ENCODE measurements at regions not wholly inside any gene's neighbourhood (a gene's known extent, or its start where the extent isn't known, plus 50 kb on each side); places are given as distances from the start of the nearest gene placed in this dataset.
"Not testable (repeated sequence)": the region's sequence is repeated elsewhere in the genome, so short reads cannot be mapped to it uniquely, and the experiment has no call there.

DNA sequence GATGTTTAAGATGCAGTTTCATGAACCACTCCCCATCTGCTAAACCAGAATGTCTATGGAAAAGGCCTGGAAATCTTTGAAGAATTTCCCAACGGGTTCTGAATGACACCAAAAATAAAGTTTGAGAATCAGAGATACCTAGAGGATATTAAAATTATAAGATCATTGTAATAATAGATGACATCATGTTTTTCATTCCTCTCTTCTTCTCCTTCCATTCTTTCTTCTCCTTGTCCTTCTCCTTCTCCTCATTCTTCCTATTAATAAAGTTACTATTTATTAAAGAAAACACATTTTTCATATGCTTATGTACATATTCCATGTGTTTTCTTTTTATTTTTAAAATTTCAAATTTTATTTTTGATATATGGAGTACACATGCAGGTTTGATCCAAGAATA lies 1449.4 kb downstream of the LRFN5 start:
- no peak for DNase-seq (ENCODE audit: low spot score)

DNA sequence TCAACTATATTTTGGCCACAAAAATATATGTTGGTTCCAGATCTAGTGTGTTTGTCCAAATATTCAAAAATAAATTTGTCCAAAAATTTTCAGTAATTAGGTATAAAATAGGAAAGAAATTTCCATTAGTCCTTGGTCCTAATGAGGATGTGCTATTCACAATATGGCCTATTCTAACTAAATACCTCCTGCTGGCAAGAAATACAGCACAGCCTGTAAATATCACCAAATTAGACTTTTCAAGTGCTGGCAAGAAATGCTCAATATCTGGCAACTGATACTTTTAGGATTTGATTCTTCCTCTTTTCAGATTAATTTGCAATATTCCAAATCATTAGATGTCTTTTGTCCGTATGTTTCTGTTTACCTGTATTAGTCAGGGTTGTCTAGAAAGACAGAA lies 1446.2 kb downstream of the LRFN5 start:
- no peak for DNase-seq (ENCODE audit: low spot score)

- DNase-seq (ENCODE audit: low spot score): no peak
Measured at GRCh38 chr14:43043850-43044249, 1437.2 kb downstream of the LRFN5 start.

- DNase-seq (ENCODE audit: low spot score): no peak
Measured at GRCh38 chr14:43042408-43042807, 1435.7 kb downstream of the LRFN5 start.

DNA sequence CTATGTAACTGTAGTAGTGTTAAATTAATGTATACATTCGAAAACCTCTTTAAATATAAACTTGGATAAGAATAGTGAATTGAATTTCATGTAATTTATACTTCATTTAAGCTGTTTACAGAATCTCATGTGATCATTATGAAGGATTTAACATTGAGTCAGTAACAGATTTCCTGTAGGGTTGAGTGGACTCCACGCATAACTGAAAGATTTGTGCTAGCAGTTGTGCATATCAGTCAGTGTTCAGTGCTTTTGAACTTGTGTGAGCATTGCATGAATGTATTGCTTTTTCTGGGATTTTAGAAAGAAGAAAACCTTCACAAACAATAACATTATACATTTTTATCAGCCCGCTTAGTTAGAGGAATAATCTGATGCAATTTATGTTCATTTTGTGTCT lies 1435.3 kb downstream of the LRFN5 start:
- DNase-seq (ENCODE audit: low spot score): no peak

- DNase-seq (ENCODE audit: low spot score): no peak
Measured at GRCh38 chr14:43041207-43041606, 1434.5 kb downstream of the LRFN5 start.

- no peak for DNase-seq (ENCODE audit: low spot score)
Measured at GRCh38 chr14:43039881-43040280, 1433.2 kb downstream of the LRFN5 start.

DNA sequence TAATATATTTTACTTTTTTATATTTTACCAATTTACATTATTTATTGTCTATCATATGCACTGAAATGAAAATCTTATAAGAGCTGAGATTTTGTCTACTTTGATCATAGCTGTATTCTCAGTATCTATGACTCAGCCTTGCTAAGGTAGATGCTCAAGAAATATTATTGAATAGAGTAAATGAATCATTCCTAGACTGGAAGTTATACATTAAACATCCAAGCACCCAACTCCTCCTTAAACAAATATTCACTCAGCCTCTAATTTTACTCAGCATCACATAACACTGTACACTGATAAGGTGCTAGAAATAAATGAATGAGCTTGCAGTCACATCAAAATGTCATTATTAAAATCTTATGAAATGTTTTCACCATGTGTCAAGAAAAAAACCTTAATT lies 1424.9 kb downstream of the LRFN5 start:
- DNase-seq (ENCODE audit: low spot score): no peak

DNA sequence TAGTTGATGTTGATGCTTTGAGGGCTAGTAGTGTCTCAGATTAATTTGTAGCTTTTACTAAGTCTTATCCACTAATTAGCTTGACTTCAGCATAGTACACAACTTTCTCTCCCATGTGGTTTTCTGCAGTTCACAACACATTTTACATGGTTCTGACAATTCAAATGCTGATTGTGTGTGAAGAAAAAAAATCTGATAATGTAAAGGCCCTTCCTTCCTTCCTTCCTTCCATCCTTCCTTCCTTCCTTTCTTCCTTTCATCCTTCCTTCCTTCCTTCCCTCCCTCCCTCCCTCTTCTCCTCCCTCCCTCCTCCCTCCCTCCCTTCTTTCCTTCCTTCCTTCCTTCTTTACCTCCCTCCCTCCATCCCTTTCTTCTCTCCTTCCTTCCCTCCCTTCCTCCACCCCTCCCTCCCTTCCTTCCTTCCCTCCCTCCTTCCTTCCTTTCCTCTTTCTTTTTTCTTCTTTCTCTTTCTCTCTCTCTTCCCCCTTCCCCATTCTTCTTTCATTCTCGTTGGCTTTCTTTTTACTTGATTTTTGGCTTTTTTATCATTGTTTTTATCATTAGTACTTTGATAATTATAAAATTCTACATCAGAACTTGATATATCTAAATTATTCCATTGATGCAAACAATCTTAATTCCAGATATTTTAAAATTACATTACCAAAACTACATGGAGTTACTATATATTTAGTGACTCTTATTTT lies 1415.6 kb downstream of the LRFN5 start:
- no peak for DNase-seq (ENCODE audit: low spot score)

GRCh38 chr14:43019826-43020225 lies 1413.2 kb downstream of the LRFN5 start:
- DNase-seq (ENCODE audit: low spot score): no peak

- no peak for DNase-seq (ENCODE audit: low spot score)
Measured at GRCh38 chr14:43014338-43014737, 1407.7 kb downstream of the LRFN5 start.

- DNase-seq (ENCODE audit: low spot score): no peak
Measured at GRCh38 chr14:43012817-43013216, 1406.1 kb downstream of the LRFN5 start.

GRCh38 chr14:43005807-43006206 lies 1399.1 kb downstream of the LRFN5 start:
- DNase-seq (ENCODE audit: low spot score): no peak

- DNase-seq (ENCODE audit: low spot score): no peak
Measured at GRCh38 chr14:43003845-43004244, 1397.2 kb downstream of the LRFN5 start.

GRCh38 chr14:43001731-43002130 lies 1395.1 kb downstream of the LRFN5 start:
- no peak for DNase-seq (ENCODE audit: low spot score)

GRCh38 chr14:42994051-42994736 lies 1387.5 kb downstream of the LRFN5 start:
- no peak for DNase-seq (ENCODE audit: low spot score)

DNA sequence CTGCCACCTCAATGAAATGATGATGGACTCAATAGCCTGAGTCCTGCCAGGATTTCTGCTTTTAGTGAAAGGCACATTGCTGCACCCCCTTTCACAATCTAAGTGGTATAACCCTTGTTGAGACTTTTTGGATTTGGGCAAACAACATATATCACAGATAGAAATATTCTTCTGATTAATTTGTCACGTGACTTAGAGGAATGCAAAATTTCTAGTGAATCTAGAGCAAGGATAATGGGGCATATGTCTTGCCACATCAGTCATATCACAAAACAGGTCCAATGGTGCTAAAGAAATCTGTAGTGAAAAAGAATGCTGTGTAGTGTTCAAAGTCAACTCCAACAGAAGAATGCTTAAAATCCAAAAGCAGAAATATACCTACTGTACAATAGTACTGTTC lies 1386.3 kb downstream of the LRFN5 start:
- DNase-seq (ENCODE audit: low spot score): no peak

DNA sequence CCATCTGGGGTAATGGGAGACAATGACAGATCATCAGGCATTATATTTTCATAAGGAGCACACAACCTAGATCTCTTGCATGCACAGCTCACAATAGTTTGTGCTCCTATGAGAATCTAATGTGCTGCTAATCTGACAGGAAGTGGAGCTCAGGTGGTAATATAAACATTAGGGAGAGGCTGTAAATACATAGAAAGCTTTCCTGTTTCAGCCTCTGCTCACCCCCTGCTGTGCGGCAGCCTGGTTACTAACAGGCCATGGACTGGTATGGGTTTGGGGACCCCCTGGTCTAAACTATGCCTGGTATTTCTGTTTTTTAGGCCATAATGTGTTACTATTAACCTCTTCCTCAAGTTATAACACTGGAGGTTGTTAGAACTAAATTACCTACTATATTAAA lies 1373.7 kb downstream of the LRFN5 start:
- no peak for DNase-seq (ENCODE audit: low spot score)

DNA sequence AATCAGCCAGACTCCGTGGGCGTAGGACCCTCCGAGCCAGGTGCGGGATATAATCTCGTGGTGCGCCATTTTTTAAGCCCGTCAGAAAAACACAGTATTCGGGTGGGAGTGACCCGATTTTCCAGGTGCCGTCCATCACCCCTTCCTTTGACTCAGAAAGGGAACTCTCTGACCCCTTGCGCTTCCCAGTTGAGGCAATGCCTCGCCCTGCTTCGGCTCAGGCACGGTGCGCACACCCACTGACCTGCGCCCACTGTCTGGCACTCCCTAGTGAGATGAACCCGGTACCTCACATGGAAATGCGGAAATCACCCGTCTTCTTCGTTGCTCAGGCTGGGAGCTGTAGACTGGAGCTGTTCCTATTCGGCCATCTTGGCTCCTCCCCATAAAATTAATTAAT lies 1366.5 kb downstream of the LRFN5 start:
- DNase-seq (ENCODE audit: low spot score): not testable (repeated sequence)

GRCh38 chr14:42965512-42965911 lies 1358.8 kb downstream of the LRFN5 start:
- DNase-seq (ENCODE audit: low spot score): no peak

GRCh38 chr14:42961509-42961908 lies 1354.8 kb downstream of the LRFN5 start:
- DNase-seq (ENCODE audit: low spot score): no peak

- no peak for DNase-seq (ENCODE audit: low spot score)
Measured at GRCh38 chr14:42950363-42950762, 1343.7 kb downstream of the LRFN5 start.

DNA sequence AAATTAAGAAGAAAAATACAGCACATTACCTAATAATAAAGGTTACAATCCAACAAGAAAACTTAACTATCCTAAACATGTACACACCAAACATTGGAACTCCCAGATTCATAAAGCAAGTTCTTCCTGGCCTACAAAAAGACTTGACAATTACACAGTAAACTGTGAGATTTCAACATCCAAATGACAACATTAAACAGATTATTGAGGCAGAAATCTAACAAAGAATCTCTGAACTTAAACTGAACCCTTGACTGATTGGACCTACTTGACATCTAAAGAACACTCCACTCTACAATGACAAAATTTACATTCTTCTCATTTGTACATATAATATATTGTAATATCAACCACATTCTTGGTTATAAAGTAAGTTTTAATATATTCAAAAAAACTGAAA lies 1341.3 kb downstream of the LRFN5 start:
- no peak for DNase-seq (ENCODE audit: low spot score)

DNA sequence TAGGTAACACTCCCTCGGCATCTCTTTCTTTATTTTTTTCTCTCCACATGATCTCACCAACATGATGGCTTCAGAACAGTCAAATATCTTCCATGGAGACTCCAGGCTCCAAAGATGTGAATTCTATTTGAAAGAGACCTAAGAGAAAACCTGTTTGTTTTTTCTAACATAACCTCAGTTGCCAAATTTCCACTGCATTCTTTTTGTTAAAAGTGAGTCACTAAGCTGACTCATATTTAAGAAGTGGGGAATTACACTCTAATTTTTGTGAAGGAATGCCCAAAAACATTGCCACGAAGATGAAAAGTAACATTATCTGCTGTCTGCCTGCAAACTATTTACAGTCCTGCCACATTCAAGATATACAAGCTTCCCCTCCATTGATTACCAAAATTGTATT lies 1337.6 kb downstream of the LRFN5 start:
- no peak for DNase-seq (ENCODE audit: low spot score)
